SH-SY5Y (cell line): ENCODE measurements at regions not wholly inside any gene's neighbourhood (a gene's known extent, or its start where the extent isn't known, plus 50 kb on each side); places are given as distances from the start of the nearest gene placed in this dataset.

Source experiments
- GATA2 ChIP-seq: IDR thresholded peaks from 2 replicates; pipeline ENCODE4 v1.6.1; 2011; ENCODE audit warnings: mild to moderate bottlenecking, low read depth, low read length
- GATA3 ChIP-seq: IDR thresholded peaks from 2 replicates; pipeline ENCODE4 v1.6.1; 2011; ENCODE audit warnings: low read depth, mild to moderate bottlenecking, low read length, moderate library complexity

GRCh38 chr21:32186804-32187203 lies 92.0 kb downstream of the MIS18A start:
- TF ChIP-seq GATA3 = no peak
- TF ChIP-seq GATA2 = no peak
